HepG2 (cell line): ENCODE measurements at regions not wholly inside any gene's neighbourhood (a gene's known extent, or its start where the extent isn't known, plus 50 kb on each side); places are given as distances from the start of the nearest gene placed in this dataset.

Source experiments
- ATAC-seq: fragments of 200-7000 bp; cut with Tn5 transposase; 3 replicates; pipeline ENCODE4 v1.9.1; 2020; ENCODE audit warnings: mild to moderate bottlenecking, moderate library complexity
- BruUV-seq: library from RNA; stranded (reverse); fragments of 400-500 nt; replicated peaks from 2 replicates; lab custom pipeline; 2021; lab: Mats Ljungman, UMichigan
- CTCF ChIA-PET: fragments of 300-600 bp; formaldehyde crosslinking; extraction: SDS; loops from one replicate; lab custom pipeline; 2021; ENCODE audit warnings: low total read pairs, inconsistent platforms, low intra/inter-chr PET ratio; lab: Yijun Ruan, JAX
- POLR2A ChIA-PET: fragments of 350-600 bp; sonication (Branson Sonifier 250); formaldehyde crosslinking; loops from one replicate; lab custom pipeline; 2020; ENCODE audit warnings: antibody characterized with exemption, inconsistent platforms; lab: Yijun Ruan, JAX
- DNase-seq: peaks from one replicate; pipeline ENCODE4 v3.0.0-alpha.2; 2015; ENCODE audit warnings: low spot score
- FAIRE-seq: peaks from 3 replicates; lab custom pipeline; 2011; peaks lifted over from hg19 to GRCh38; lab: Jason Lieb, UNC
- H2AFZ ChIP-seq: one replicate; pipeline ENCODE4 v1.6.1; 2011; ENCODE audit warnings: low read length, inconsistent platforms
- H3K27ac ChIP-seq: fragments of 300-600 bp; 3 replicates; pipeline ENCODE4 v1.8.0; 2011; ENCODE audit warnings: mixed run types, mild to moderate bottlenecking, mixed read lengths, low read length, inconsistent platforms; ENCODE audit not compliant: insufficient read depth; ENCODE audit errors: extremely low read length
- H3K27me3 ChIP-seq, 2 experiments: fragments of 200-600 bp in 1 of 2; 2 replicates in 1 of 2; 3 replicates in 1 of 2; pipeline versions ENCODE4 v1.6.0 to v1.8.0; 2011; ENCODE audit warnings: low read length in 2 of 2, mild to moderate bottlenecking in 2 of 2, moderate library complexity in 2 of 2, inconsistent platforms in 1 of 2; ENCODE audit not compliant: insufficient read depth in 2 of 2, control insufficient read depth in 1 of 2
- H3K36me3 ChIP-seq, 2 experiments: fragments of 200-600 bp in 1 of 2; replicated peaks in 1 of 2; 2 replicates in 1 of 2; 3 replicates in 1 of 2; pipeline versions ENCODE4 v1.5.1 to v1.8.0; 2011; ENCODE audit warnings: low read length in 2 of 2, inconsistent platforms in 1 of 2; ENCODE audit not compliant: insufficient read depth in 2 of 2, control insufficient read depth in 1 of 2
- H3K4me1 ChIP-seq: 2 replicates; pipeline ENCODE4 v1.5.1; 2012; ENCODE audit warnings: low read length, inconsistent platforms; ENCODE audit not compliant: insufficient read depth
- H3K4me2 ChIP-seq: 2 replicates; pipeline ENCODE4 v1.6.0; 2011; ENCODE audit warnings: low read depth, low read length, inconsistent platforms
- H3K4me3 ChIP-seq, 3 experiments: fragments of 200-600 bp in 1 of 3; sonication (generic), shearing (Covaris generic) in 1 of 3; replicated peaks in 1 of 3; 2 replicates each; pipeline ENCODE4 v1.5.1; 2011 to 2016; ENCODE audit warnings: low read length in 3 of 3, inconsistent platforms in 2 of 3, low read depth in 2 of 3, mild to moderate bottlenecking in 2 of 3, control low read depth in 1 of 3, mixed read lengths in 1 of 3; ENCODE audit not compliant: insufficient read depth in 1 of 3
- H3K79me2 ChIP-seq: one replicate; pipeline ENCODE4 v1.6.1; 2011; ENCODE audit warnings: low read length, inconsistent platforms; ENCODE audit not compliant: insufficient read depth
- H3K9ac ChIP-seq: 2 replicates; pipeline ENCODE4 v1.6.0; 2011; ENCODE audit warnings: mild to moderate bottlenecking, low read depth, low read length, inconsistent platforms; ENCODE audit not compliant: insufficient read depth
- H3K9me3 ChIP-seq: 2 replicates; pipeline ENCODE4 v1.5.1; 2012; ENCODE audit warnings: mild to moderate bottlenecking, low read length
- H4K20me1 ChIP-seq: 2 replicates; pipeline ENCODE4 v1.6.0; 2011; ENCODE audit warnings: inconsistent platforms, mild to moderate bottlenecking, low read length, moderate library complexity; ENCODE audit not compliant: insufficient read depth
- CHCHD3 ChIP-seq: sonication (generic); formaldehyde crosslinking; IDR thresholded peaks from 2 replicates; pipeline ENCODE4 v1.8.0; 2022; ENCODE audit warnings: mild to moderate bottlenecking, missing genetic modification reagents, moderate library complexity
- CREM ChIP-seq, 2 experiments: sonication (generic) in 1 of 2; formaldehyde crosslinking in 1 of 2; IDR thresholded peaks; 2 replicates each; pipeline versions ENCODE4 v1.4.0 to v1.6.1; 2016 to 2020; ENCODE audit warnings: antibody characterized with exemption in 1 of 2, mild to moderate bottlenecking in 1 of 2, missing genetic modification reagents in 1 of 2
- ELF4 ChIP-seq: sonication (generic); formaldehyde crosslinking; IDR thresholded peaks from 2 replicates; pipeline ENCODE4 v1.5.0; 2020; ENCODE audit warnings: missing genetic modification reagents, mild to moderate bottlenecking, moderate library complexity, borderline replicate concordance
- GZF1 ChIP-seq: sonication (generic); formaldehyde crosslinking; IDR thresholded peaks from 2 replicates; pipeline ENCODE4 v1.5.1; 2020; ENCODE audit warnings: mild to moderate bottlenecking, missing genetic modification reagents
- JUNB ChIP-seq: sonication (generic); formaldehyde crosslinking; IDR thresholded peaks from 2 replicates; pipeline ENCODE4 v1.8.0; 2022; ENCODE audit warnings: missing genetic modification reagents, mild to moderate bottlenecking, borderline replicate concordance
- MZF1 ChIP-seq: sonication (generic); formaldehyde crosslinking; IDR thresholded peaks from 2 replicates; pipeline ENCODE4 v1.8.1; 2023; ENCODE audit warnings: mild to moderate bottlenecking, missing genetic modification reagents, borderline replicate concordance
- NCOA1 ChIP-seq: sonication (generic); formaldehyde crosslinking; IDR thresholded peaks from 2 replicates; pipeline ENCODE4 v1.9.0; 2021; ENCODE audit warnings: missing genetic modification reagents
- NR2C2 ChIP-seq: sonication (generic); formaldehyde crosslinking; IDR thresholded peaks from 2 replicates; pipeline ENCODE4 v1.4.0; 2020; ENCODE audit warnings: missing genetic modification reagents, mild to moderate bottlenecking, moderate library complexity, borderline replicate concordance
- PHF20 ChIP-seq: sonication (generic); formaldehyde crosslinking; IDR thresholded peaks from 2 replicates; pipeline ENCODE4 v1.5.0; 2020; ENCODE audit warnings: mild to moderate bottlenecking, missing genetic modification reagents
- RBM22 ChIP-seq: fragments of 200-400 bp; formaldehyde crosslinking; optimal IDR thresholded peaks from 2 replicates; pipeline ENCODE3; 2017; ENCODE audit warnings: mild to moderate bottlenecking, low read length, moderate library complexity
- SKI ChIP-seq: fragments of 450-650 bp; IDR thresholded peaks from one replicate; pipeline ENCODE4 v1.6.1; 2018; ENCODE audit warnings: mild to moderate bottlenecking; ENCODE audit not compliant: partially characterized antibody
- ZNF121 ChIP-seq: sonication (generic); formaldehyde crosslinking; IDR thresholded peaks from 2 replicates; pipeline ENCODE4 v1.5.0; 2020; ENCODE audit warnings: mild to moderate bottlenecking, missing genetic modification reagents
- ZNF570 ChIP-seq: sonication (generic); formaldehyde crosslinking; IDR thresholded peaks from 2 replicates; pipeline ENCODE4 v1.4.0; 2020; ENCODE audit warnings: mild to moderate bottlenecking, missing genetic modification reagents, borderline replicate concordance
- ZNF644 ChIP-seq: IDR thresholded peaks from 2 replicates; pipeline ENCODE4 v1.6.1; 2016; ENCODE audit warnings: low read depth
- WGBS: methylation state at CpG from one replicate; pipeline ENCODE4 v1.1.6; 2017; ENCODE audit warnings: low lambda C conversion rate; 5-methylcytosine and 5-hydroxymethylcytosine counted together
- in situ Hi-C: cut with HindIII; loops from 2 replicates; pipeline ENCODE4 v1.10.0; 2017; ENCODE audit warnings: low pct_unique_long_range_greater_than_20kb; ENCODE audit not compliant: extremely low pct_ligation_motif_present
- intact Hi-C: fragments of 100-400 bp; cut with micrococcal nuclease; formaldehyde crosslinking; loops from one replicate; pipeline ENCODE4 v1.10.0; 2022; ENCODE audit not compliant: unreplicated experiment
- TF ChIP-seq, protein P1 (sequence below): sonication (generic); formaldehyde crosslinking; IDR thresholded peaks from 2 replicates; pipeline ENCODE4 v1.8.1; 2023; ENCODE audit warnings: missing genetic modification reagents, mild to moderate bottlenecking, borderline replicate concordance
- TF ChIP-seq, protein P2 (sequence below): sonication (generic); formaldehyde crosslinking; IDR thresholded peaks from 2 replicates; pipeline ENCODE4 v1.4.0; 2020; ENCODE audit warnings: missing genetic modification reagents

DNA sequence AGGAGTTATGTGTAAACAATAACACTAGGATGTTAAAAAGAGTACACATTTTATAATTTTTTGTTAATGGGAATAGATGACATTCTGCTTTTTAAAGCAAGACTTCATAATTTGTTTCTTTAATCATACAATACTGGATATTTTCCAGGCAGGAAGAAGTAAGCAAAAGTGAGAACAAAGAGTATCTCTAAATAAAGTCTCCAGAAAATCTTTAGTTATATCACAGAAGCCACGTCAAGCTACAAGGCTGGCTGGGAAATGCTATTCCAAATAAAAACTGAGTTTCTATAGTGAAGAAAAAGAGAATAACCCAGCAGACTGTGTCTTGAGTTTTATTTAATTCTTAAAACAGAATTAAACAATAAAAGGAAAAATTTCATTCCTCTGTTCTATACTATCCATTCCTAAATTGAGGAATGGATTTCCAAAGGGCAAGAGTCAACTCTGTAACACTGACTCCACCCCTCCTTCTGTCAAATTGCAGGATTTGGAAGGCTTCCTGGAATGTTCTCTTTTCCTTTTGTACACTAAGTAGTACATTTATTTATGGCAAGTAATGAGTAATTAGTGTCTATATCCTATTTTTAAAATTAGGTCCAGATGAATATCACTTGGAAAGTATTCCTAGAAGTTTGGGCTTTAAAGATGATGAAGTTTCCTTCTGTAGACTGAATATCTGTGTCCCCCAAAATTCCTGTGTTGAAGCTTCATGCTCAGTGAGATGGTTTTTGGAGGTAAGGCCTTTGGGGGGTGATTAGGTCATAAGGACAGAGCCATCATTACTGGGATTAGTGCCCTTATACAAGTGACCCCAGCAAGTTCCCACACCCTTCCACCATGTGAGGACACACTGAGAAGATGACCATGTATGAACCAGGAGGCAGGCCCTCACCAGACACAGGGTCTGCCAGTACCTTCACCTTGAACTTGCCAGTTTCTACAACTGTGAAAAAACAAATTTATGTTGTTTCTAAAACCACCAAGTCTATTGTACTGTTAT lies 290.9 kb downstream of the CRPPA start:
- H3K36me3 ChIP-seq: no peaks in the 10 kb centered on the region
- WGBS: 2% methylated on average over 1 of the region's 1 CpG
- peaks cover 64% of the 10 kb centered on the region for H3K9me3 ChIP-seq
- H3K4me3 ChIP-seq: no peak overlapping the region
- no peak overlapping the region for H3K9ac ChIP-seq
- in situ Hi-C loops: no loop called here
- POLR2A ChIA-PET: no interaction called here
- no peaks in the 10 kb centered on the region for H3K79me2 ChIP-seq
- TF ChIP-seq NCOA1 (CRISPR knock-in tag) (no peak), ZNF121 (no peak), CREM (IDR thresholded peaks at IDR 0.05) (no peak), CREM (CRISPR knock-in tag; IDR thresholded peaks at IDR 0.05) (no peak), SKI (no peak), PHF20 (CRISPR knock-in tag) (no peak), GZF1 (CRISPR knock-in tag) (no peak), MZF1 (CRISPR knock-in tag) (no peak), CHCHD3 (CRISPR knock-in tag) (no peak), RBM22 (no peak), ZNF570 (CRISPR knock-in tag) (no peak), NR2C2 (CRISPR knock-in tag) (no peak), ZNF644 (CRISPR knock-in tag) (no peak), ELF4 (no peak), JUNB (CRISPR knock-in tag) (no peak)
- TF ChIP-seq, protein P1, sequence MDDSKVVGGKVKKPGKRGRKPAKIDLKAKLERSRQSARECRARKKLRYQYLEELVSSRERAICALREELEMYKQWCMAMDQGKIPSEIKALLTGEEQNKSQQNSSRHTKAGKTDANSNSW (CRISPR knock-in tag): no peak
- TF ChIP-seq, protein P2, sequence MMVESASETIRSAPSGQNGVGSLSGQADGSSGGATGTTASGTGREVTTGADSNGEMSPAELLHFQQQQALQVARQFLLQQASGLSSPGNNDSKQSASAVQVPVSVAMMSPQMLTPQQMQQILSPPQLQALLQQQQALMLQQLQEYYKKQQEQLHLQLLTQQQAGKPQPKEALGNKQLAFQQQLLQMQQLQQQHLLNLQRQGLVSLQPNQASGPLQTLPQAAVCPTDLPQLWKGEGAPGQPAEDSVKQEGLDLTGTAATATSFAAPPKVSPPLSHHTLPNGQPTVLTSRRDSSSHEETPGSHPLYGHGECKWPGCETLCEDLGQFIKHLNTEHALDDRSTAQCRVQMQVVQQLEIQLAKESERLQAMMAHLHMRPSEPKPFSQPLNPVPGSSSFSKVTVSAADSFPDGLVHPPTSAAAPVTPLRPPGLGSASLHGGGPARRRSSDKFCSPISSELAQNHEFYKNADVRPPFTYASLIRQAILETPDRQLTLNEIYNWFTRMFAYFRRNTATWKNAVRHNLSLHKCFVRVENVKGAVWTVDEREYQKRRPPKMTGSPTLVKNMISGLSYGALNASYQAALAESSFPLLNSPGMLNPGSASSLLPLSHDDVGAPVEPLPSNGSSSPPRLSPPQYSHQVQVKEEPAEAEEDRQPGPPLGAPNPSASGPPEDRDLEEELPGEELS: no peak
- no peaks in the 10 kb centered on the region for H4K20me1 ChIP-seq
- H3K27me3 ChIP-seq: no peaks in the 10 kb centered on the region
- H2AFZ ChIP-seq: no peak overlapping the region
- H3K4me1 ChIP-seq: no peaks in the 10 kb centered on the region
- no peak for DNase-seq
- no peak overlapping the region for H3K27ac ChIP-seq
- no peak for ATAC-seq
- intact Hi-C loops: no loop called here
- no peak overlapping the region for H3K4me2 ChIP-seq
- no peak for FAIRE-seq
- no TSS peak for BruUV-seq
- CTCF ChIA-PET: no interaction called here
